Urothelium cell line (cell line): ENCODE measurements at regions not wholly inside any gene's neighbourhood (a gene's known extent, or its start where the extent isn't known, plus 50 kb on each side); places are given as distances from the start of the nearest gene placed in this dataset.
A peak's percentile ranks its signal among the peaks of the same experiment; 100 is the strongest.
"Not testable (repeated sequence)": the region's sequence is repeated elsewhere in the genome, so short reads cannot be mapped to it uniquely, and the experiment has no call there.

Experiments used
- DNase-seq: peaks from one replicate; pipeline ENCODE4 v3.0.0; 2011; ENCODE audit warnings: low spot score, mixed read lengths
- FAIRE-seq: peaks from 2 replicates; lab custom pipeline; 2011; peaks lifted over from hg19 to GRCh38; lab: Jason Lieb, UNC

DNA sequence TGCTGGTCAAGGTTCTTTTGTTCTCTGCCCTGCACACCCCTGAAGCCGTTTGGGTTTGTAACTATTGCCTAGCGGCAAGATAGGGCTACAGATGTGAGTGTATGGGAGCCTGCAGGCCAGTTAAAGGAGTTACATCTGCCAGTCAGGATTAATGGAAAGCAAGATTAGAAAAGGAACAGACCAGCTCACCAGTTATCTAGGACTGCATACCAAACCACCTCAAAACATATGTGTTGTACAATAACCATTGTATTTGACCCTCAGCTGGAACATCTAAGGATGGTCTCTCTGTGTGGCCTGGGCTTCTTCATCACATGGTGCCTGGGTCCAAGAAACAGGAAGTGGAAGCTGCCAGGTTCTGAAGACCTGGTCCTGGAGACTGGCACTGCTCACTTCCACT is 52.5 kb upstream of the FBXO28 start:
- DNase-seq (no peak), FAIRE-seq (no peak)

DNA sequence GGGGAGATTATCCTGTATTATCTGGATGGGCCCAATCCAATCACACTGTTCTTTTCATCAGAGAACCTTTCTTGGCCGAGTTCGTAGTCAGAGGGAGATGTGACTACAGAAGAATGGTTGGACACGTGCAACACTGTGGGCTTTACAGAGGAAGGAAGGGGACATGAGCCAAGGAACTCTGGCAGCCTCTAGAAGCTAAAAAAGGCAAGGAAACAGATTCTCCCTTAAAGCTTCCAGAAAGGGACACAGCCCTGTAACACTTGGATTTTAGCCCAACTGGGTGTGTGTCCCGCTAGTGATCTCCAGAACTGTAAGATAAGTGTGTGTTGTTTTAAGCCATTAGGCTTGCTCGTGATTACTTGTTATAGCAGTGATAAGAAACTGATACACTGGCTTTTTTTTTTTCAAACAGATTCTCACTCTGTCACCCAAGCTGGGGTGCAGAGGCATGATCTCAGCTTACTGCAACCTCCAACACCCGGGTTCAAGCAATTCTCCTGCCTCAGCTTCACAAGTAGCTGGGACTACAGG is 53.9 kb upstream of the FBXO28 start:
- DNase-seq, result no peak
- FAIRE-seq, result no peak

DNA sequence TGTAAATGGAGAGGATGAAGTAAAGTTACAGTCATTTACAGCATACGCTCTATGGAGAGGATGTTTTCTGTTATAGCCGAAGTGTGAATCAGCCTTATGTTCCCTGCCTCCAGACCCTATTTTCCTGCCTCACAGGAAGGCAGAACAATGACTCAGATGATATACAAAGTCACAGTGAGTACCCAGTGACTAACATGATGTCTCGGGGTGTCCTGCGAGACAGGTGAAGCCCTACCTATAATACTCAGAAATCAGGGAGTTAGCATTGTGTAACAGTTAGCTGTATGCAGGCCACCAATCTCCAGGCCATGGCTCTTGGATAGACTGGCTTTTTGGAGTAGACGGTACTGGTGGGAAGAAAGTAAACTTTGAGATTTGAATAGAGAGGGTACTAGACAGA is 55.6 kb upstream of the FBXO28 start:
- FAIRE-seq, result no peak
- DNase-seq, result no peak

DNA sequence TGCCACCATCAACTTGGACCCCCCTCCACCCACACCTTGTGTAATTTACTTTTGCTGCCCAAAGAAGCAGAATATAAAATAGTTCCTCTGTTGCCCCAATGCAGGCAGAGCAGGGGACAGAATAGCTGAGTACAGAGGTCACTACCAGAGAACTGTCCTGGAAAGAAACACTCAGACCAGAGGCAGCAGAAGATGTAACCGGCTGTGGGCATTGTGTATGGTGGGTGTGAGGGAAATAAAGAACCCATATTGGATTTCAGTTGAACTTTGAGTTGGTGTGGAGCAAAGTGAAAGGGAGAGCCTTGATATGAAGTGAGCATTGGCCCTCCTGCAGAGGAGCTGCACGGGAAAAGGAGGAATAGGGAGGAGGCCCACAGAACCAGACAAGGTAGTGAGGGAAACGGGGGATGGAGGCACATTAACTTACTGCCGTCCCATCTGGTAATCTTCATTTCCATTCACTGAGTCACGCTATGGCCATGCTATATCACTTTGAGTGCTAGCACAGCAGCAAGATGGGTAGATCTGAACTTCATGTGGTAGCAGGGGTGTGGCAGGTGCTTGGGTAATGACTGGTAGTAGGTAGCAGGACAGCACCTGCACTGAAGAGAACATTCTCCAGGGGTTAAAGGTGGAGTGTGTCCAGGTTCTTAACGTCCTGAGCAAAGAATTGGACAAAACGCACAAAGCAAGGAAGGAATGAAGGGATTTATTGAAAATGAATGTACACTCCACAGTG is 56.3 kb upstream of the FBXO28 start:
- DNase-seq, result no peak
- no peak for FAIRE-seq

DNA sequence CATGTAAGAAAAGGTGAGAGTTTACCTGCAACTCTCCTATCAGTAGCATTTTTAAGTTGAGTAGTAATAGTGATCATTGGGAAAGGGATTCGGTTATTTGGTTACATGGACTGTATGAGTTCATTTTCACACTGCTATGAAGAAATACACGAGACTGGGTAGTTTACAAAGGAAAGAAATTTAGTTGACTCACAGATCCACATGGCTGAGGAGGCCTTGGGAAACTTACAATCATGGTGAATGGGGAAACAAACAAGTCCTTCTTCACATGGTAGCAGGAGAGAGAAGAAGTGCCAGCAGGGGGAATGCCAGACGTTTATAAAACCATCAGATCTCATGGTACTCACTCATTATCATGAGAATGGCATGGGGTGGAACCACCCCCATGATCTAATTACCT is 59.3 kb upstream of the FBXO28 start:
- FAIRE-seq (no peak), DNase-seq (no peak)

DNA sequence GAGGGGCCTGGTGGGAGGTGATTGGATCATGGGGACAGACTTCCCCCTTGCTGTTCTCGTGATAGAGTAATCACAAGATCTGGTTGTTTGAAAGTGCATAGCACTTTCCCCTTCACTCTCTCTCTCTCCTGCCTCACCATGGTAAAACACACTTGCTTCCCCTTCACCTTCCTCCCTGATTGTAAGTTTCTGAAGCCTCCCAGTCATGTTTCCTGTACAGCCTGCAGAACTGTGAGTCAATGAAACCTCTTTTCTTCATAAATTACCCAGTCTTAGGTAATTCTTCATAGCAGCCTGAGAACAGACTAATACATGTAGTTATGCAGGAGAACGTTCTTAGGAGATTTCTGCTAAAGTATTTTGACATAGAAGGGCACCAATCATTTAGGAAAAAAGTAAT is 59.9 kb upstream of the FBXO28 start:
- FAIRE-seq (no peak), DNase-seq (no peak)

DNA sequence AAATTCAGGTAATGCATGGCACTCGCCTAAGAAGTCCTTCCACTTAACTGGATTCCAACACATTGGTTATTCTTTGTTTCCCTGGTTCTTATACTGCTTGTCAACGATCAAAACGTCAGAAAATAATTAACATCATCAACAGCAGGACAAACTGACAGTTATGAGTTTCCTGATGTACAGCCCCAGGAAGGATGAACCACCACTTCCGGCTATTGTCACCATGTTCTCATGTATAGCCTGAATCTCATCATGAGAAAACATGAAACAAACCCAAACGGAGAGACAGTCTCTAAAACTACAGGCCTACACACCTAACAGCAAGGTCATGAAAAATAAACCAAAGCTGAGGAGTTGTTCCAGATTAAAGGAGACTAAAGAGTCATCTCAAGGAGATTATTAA is 60.5 kb upstream of the FBXO28 start:
- FAIRE-seq (no peak), DNase-seq (no peak)

DNA sequence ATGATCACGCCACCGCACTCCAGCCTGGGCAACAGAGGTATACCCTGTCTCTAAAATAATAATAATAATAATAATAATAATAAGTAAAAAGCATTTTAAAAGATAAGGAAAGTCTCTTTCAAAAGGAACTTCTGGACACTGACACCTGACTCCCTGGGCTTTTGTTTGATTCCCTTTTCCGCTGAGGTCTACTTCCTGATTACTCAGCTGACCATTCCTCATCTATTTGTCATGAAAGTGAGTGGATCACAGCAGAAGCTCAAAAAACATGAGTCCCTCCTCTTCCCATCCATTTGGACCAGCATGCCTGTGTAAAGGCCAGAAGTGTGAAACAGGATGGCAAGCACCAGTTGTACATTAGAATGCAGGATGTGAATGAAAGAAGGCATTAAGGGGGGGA is 61.1 kb upstream of the FBXO28 start:
- FAIRE-seq (no peak), DNase-seq (peak; percentile 48)

DNA sequence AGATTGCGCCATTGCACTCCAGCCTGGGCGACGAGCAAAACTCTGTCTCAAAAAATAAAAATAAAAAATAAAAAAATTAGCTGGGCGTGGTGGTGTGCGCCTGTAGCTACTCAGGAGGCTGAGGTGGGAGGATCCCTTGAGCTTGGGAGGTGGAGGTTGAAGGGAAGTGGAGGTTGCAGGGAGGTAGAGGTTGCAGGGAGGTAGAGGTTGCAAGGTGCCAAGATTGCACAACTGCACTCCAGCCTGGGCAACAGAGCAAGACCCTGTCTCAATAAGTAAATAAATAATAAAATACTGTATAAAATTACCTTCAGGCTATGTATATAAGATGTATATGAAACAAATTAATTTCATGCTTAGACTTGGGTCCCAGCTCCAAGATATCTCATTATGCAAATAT is 62.1 kb upstream of the FBXO28 start:
- not testable (repeated sequence) for FAIRE-seq, DNase-seq

DNA sequence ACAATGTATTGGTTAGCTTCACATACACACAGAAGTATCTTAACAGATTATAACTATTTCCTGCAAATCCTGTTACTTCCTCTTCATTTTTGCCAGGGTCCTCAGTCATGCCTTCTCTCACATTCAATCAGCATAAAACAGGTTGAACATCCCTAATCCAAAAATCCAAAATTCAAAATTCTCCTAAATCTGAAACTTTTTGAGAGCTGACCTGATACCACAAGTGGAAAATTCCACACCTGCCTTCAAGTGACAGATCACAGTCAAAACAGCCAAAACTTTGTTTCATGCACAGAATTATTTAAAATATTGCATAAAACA is 62.9 kb upstream of the FBXO28 start:
- no peak for FAIRE-seq
- DNase-seq, result no peak

DNA sequence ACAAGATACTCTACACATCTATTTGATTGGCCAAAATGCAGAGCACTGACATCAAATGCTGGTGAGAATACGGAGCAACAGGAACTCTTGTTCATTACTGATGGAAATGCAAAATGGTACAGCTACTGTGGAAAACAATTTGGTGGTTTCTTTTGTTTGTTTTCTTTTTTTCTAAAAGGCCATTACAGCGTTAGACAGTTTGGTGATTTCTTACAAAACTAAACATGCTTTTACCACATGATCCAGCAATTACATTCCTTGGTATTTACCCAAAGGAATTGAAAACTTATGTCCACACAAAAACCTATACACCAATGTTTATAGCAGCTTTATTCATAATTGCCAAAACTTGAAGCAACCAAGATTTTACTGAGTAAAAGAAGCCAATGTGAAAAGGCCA is 66.4 kb upstream of the FBXO28 start:
- FAIRE-seq (no peak), DNase-seq (no peak)

DNA sequence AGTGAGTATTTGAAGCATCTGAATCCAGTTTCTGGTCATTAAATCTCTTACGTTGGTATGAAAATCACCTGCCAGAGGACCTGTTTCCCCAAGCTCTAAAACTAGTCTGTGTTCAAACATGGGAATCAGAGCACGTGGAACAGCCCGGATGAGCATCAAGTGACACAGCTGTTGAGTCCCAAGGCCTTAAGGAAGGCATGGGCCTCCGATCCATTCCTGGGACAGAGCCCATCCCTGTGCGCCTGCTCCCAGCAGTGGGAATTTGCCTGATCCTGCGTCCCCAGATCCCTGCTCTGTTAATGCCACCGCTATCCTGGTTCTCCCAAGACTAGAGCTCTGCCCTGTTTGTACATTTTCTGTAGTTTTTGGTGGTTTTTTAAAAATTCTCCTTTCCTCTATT is 68.4 kb upstream of the FBXO28 start:
- FAIRE-seq (no peak), DNase-seq (no peak)

DNA sequence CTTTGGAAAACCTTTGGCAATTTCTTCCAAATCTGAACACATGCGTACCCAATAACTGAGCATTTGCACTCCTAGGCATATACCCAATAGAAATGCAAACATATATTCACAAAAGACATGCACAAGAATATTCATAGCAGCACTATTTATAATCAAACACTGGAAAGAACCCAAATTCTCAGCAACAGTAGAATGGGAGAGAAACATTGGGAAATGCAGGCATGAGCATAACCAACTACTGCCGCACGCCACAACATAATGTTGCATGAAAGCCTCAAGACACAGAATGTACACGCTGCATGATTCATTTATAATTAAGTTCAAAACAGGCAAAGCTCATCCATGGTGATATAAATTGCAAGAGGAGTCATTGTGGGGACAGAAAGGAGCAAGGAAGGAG is 69.5 kb upstream of the FBXO28 start:
- DNase-seq (no peak), FAIRE-seq (no peak)

DNA sequence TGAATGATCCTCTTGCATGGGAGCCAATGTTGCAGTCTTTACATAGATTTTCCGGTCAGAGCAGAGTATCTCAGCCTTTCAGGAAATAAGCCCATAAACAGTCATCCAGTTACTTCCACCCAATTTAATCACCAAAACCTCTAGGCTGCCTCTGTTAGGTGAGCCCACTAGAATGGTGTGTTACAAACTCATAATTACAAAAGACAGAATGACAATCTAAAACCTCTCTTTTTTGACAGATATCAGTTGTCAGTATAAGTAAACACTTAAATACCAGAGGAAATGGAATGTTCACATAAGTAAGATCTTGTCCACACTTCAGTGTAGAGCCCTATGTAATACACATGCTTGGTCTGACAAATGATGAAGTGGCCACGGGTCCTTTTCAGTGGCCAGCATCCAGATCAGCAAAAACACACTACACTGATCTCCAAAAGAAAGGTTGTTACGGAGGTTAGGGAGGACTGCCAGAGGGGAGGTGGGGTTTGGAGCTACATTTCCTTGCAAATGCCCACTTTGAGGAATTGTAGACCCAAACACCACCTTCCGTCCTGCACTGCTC is 71.3 kb upstream of the FBXO28 start:
- no peak for FAIRE-seq
- DNase-seq, result no peak

DNA sequence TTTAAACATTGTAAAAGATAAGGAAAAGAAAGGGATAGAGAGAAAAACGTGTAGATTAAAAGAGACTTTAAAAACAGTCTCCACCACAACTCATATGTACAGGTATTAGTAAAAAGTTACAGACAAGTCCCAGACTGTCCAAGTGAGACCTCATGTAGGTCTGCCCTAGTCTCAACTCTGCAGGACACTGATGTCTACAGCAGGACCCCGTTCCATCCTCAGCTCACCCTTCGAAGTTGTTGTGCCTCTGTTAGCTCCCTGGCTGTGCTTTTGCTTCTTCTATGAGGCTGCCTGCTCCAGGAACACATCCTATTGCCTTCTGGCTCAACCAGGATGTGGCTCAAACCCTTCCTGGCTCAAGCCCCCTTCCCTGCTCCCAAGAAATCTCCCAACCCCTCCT is 72.9 kb upstream of the FBXO28 start:
- FAIRE-seq (no peak), DNase-seq (no peak)

DNA sequence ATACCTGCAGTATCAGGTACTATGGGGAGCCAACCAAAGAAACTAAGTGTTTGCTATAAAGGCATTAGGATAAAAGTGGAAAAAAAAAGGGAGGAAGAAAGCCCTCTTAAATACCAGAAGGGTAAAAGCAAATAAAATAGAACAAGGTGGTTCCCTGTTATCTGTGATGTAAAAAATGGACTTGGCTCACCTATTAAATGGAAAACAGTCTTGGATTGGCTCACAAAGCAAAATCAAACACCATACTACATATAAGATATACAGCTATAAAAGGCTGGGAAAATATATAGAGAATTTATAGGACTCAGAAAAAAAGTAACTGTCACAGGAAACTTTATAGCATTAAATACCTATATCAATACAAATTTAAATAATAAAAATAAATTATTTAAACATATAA is 73.5 kb upstream of the FBXO28 start:
- DNase-seq, FAIRE-seq: not testable (repeated sequence)

DNA sequence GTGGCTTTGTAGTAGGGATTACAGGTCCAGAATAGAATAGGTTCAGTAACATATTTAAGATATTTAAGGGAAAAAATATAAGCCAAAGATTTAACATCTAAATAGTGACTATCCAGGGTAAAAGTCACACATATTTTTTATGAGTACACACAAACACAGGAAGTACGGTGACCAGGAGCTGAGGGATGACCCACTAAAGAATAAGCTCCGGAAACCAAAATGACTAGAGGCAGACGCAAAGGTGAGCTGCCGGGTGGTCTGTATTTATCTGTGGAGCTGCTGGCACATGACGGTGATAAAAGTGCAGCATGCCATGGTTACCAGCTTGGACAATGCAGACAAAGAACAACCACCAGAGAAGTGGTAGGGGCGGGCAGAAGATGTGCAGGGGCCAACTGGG is 73.9 kb upstream of the FBXO28 start:
- not testable (repeated sequence) for FAIRE-seq, DNase-seq

DNA sequence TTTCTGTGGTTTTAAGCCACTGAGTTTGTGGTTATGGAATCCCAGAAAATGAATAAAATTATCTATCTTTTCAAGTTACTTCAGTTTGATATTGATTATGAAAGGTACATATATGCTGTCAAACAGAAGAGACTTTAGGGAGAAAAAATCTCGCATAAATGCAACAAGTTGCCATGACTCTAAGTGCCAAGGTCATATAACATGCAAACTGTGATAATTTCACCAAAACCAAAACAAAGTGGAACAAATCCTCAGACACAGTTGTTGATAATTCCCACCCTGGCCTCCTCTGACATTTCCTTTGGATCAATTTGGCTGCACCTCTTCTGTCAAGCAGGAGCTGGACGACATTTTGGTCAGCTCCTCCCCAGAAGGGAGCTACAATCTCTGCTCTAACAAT is 75.1 kb upstream of the FBXO28 start:
- FAIRE-seq, result not testable (repeated sequence)

DNA sequence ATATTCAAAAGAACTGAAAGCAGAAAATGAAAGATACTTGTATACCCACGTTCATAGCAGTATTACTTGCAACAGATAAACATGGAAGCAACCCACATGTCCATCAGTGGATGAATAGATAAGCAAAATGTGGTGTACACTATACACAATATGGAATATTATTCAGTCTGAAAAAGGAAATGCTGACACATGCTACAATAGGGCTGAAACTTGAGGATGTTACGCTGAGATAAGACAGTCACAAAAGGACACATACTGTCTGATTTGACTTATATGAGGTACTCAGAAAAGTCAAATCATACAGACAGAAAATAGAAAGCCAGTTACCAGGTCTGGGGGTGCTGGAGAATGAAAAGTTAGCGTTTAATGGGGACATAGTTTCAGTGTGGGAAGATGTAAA is 76.5 kb upstream of the FBXO28 start:
- not testable (repeated sequence) for DNase-seq, FAIRE-seq

More for the DNA sequence above, 75.1 kb upstream of the FBXO28 start:
- DNase-seq, result not testable (repeated sequence)

DNA sequence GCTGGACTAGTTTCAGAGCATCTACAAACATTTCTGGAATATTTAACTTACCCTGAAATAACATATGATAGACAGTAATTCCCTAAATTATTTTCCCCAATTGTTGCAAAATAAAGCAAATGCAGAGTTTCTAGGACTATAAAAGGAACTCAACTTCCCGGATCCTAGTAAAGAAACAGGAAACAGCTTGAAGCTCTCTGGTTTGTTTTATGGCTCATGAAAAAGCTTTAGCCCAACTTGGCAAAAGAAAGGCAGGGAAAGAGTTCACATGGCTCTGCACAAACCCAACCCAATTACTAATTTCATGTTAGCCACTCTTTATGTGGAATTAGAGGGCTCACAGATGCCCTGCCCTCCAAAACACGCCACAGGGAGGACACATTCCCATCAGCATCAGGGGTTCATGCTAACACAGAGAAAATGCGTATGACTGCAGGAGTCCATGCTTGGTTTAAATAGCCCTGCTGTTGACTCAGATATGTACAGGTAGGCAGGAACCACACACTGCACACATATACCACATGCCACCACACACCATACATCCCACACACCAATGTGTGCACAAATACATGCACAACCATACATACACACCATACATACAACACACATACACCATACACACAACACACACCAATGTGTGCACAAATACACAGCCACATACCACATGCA is 81.2 kb upstream of the FBXO28 start:
- not testable (repeated sequence) for FAIRE-seq, DNase-seq

DNA sequence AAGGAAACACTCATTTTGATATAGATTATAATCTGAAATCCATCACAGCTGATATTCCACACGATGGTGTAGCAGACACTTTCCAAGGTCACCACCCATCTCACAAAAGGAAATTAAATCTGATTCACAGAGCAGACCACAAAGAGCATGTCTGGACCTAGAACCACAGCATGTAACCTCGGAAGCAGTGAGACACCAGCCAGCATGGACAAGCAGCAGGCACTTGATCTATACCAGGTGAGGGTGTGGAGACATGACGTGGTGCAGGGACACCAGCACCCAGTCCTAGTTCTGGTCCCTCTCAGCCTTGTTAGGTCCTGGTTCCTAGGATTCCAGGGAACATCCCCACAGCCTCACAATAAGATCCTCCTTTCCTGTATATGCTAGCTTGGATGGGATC is 81.9 kb upstream of the FBXO28 start:
- not testable (repeated sequence) for DNase-seq, FAIRE-seq

DNA sequence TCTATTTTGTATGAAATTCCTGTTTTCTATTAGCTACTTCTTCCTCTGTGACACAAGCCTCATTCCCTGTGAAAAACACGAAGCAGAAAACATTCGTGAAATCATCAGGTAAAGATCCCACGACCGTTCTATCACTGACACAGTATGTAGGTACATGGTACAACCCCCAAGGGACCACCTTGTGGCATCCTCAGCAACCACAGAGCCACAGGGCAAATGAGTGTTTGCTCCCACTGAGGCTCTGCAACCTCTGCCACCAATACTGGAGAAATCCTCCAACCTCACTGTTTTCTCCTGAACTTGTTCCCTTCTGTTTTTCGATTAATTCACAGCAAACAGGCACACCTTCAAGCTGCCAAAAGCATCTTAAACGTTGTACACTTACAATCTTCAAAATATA is 83.7 kb upstream of the FBXO28 start:
- not testable (repeated sequence) for FAIRE-seq, DNase-seq
